ELF-1 (cell line): ENCODE measurements at regions not wholly inside any gene's neighbourhood (a gene's known extent, or its start where the extent isn't known, plus 50 kb on each side); places are given as distances from the start of the nearest gene placed in this dataset.

ENCODE experiments used
- DNase-seq: peaks from one replicate; pipeline ENCODE4 v3.0.0-alpha.2; 2016; ENCODE audit warnings: low read depth, low spot score

- DNase-seq = no peak
These were observed 220.9 kb upstream of the CDC14C start for GRCh38 chr7:48703466-48703865.

DNA sequence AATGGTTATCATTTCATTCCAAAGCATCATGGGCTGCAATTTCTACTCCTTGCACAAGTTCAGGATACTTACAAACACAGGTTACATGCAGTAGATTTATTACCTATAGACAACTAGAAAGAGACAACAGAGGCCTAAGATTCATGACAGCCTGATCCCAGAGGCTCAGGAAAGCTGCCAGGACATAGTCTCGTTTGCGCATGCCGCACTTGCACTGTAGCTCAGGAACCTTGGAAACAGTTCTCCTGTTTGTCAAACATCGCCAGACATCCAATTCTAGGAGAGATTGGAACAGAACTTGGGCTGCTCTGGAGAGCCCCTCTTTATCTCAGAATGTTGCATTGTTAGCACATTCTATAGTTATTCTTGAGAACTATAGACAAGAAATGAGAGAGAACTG, 216.2 kb upstream of the CDC14C start:
- DNase-seq = no peak

DNA sequence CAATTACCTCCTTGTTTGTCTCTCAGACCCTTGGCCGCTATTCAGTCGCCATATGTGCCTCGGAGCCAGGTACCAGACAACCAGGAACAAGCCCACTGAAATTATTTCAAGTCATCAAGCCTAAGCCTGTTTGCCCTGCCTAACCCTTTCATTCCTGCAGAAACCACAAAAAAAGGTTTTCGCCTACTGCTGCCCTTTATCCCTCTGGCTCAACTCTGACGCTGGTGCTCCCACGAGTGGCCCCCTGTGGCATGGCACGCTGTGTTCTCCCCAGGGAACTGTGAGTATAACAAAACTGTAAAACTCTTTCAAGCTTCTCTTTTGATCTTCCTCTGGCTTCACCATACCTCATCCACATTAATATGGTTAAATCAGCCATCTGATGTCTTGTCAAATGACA, 215.7 kb upstream of the CDC14C start:
- DNase-seq = peak; percentile 30

- no peak for DNase-seq
These were observed 213.4 kb upstream of the CDC14C start for GRCh38 chr7:48710995-48711394.

DNA sequence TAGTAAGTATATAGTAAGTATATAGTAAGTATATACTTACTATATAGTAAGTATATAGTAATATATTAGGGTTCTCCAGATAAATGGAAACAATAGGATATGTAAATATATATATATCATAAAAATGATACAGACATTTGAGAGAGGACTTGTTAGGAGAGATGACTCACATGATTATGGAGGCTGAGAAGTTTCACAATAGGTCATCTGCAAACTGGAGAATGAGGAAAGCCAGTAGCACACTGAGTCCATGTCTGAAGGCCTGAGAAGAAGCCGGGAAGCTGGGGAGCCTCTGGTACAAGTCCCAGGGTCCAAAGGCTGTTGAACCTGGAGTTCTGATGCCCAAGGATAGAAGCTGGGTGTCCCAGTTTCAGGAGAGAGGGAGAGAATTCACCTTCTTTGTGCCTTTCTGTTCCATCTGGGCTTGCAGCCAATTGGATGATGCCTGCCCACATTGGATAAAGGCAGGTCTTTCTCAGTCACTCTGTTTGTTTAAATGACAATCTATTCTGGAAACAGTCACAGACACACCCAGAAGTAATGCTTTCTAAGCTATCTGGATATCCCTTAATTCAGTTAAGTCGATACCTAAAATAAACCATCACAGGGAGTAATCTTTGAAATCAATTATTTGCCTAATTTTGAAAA, 205.5 kb upstream of the CDC14C start:
- DNase-seq = no peak

DNA sequence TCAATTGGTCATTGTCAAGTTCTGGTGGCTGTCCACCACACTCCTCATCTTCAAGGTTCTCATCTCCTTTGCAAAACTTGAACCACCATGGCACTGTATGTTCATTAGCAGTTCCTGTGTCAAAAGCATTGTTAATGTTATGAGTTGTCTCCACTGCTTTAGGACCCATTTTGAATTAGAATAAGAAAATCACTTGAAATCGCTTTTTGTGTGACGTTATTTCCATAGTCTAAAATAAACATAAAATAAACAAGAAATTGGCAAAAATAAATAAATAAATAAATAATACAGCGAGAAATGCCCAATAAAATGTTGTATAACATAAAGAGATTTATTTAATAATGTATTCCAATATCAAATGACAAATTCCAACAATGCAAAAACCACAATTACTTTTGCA, 195.5 kb upstream of the CDC14C start:
- DNase-seq = no peak

DNA sequence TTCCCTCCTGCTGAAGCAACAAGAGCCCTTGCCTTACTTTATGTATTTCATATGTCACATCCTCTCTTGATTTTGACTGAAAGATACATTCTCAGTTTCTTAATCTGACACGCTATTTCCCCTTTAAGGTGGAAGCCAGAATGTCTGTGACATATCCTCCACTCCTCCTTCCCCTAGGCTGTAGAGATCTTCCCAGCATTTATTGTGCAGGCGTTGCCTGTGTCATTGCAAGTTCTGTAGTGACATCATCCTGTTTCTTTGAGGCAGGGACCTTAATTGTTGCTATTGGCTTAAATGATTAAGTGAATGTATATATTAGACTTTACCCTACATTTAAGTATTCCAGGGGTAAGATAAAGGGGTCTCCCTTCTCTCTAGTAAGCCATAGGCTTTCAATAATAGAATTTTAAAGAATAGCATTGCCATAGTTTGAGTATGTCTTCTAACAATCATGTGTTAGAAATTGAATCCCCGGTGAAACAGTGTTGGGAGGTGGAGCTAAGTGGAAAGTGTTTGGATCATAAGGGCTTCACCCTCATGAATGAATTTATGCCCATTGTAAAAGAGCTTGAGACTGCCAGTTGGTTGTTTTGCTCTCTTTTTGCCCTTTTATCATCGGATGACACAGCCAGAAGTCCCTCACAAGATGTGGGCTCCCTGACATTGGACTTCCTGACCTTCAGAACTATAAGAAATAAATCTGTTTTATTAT, 189.5 kb upstream of the CDC14C start:
- DNase-seq = no peak

DNA sequence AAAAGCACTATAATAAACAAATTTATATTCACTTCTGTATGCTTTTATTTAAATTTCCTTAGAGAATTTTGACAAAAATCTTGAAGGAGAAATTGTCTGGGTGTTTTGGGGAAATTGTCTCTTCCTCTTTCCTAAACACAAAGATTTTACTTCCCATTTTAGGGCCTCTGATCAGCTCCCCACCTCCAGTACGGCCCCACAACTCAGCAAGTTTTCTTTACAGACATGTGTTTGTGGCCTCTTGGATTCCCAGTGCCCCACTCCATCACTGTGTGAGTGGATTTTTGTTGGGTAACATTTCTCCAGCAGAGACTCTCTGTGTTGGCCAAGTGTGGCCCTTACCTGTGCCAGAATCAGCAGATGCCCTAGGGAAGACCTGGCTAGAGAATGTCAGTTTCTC, 182.8 kb upstream of the CDC14C start:
- no peak for DNase-seq

DNA sequence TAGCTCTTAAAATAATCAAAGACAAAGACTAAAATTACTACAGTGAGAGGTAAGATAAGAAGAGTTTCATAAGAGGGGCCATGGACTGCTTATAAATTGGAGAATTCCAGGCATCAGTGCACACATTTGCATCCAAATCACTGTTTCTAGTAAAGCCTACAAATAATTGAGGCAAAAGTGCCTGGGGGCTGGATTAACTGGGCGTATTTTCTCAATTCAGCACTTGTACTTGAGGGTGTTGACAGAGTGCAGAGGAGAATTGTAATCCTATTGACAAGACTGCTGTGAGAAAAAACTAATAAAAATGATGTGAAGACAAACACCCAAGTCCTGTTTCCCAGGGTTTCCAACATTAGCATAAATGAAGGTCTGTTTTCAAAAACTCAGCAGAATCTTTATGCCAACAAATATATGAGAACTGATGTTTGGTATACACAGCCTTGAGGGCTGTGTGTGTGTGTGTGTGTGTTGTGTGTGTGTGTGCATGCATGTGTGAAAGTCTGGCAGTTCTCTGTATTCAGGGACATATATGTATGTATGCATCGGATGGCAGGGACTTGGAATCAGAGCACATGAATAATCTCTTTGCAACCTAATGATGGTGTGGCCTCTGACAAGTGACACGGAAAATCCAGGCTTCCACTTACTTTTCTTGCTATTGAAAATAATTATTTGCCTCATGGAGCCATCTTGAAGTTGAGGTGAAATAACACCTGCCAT, 182.1 kb upstream of the CDC14C start:
- DNase-seq = no peak

- DNase-seq = no peak
These were observed 176.1 kb upstream of the CDC14C start for GRCh38 chr7:48748081-48748833.

DNA sequence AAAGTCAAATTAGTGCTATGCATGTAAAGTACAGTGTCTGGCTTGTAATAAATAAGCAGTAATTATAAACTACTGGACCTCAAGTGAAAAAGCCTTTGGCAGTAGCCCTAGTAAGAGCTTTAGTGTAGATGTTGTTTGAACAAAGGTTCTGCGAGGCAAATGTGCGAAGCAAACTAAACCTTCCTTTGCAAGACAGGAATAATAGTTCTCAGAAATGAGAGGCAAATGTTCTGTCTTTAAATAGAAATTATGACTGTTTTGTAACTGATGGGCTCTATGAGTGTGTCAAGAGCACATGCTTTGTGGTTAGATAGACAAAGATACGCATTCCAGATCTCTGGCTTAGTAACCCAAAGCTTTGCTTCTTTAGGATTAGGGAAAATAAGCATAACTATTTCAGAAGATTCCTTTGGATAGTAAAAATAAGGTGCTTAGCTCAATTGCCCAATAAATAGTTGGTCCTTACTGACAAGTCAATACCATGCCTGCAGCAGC, 169.2 kb upstream of the CDC14C start:
- DNase-seq = no peak

DNA sequence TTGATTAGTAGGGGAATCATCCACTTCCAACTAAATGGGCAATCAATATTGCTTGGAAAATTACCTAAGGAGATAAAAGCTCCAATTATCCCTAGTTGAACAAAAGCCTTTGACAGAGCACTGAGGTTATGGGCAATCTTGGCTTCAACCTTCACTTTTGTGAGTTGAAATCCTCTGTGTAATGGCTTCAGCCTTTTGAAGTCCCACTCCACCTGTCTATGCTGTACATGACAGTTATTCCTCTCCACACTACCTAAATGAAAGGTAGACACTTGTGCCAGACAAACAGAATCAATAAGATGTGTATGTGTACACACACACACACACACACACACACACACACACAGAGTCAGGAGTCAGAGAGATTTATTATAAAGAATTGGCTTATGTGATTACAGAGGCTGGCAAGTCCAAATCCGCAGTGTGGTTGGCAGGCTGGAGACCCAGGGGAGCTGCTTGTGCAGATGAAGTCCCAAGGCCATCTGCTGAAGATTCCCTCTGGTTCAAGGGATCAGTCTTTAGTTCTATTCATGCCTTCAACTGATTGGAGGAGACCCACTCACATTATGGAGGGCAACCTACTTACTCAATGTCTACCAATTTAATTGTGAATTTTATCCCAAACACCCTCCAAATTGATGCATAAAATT, 164.8 kb upstream of the CDC14C start:
- DNase-seq = no peak

GRCh38 chr7:48760528-48761265, 163.7 kb upstream of the CDC14C start:
- no peak for DNase-seq

- DNase-seq = no peak
These were observed 143.5 kb upstream of the CDC14C start for GRCh38 chr7:48780862-48781261.

DNA sequence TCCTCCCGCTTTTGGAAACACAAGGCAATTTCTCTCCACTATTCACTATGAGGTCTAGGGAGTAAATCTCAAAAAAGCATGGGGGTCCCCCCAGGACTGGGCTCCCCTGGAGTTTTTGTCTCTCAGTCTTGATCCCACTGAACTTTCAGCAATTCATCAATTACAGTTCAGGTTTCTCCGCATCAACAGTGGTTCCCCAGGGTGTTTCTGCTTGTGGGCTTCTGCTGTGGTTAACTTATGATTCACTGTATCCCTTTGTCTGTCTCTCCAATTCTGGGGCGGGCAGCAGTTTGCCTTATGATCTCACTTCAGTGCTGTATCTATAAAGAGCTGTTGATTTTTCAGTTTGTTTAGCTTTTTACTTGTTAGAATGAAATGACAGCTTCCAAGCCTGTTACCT, 142.6 kb upstream of the CDC14C start:
- no peak for DNase-seq

- DNase-seq = no peak
These were observed 141.8 kb upstream of the CDC14C start for GRCh38 chr7:48782511-48782910.

DNA sequence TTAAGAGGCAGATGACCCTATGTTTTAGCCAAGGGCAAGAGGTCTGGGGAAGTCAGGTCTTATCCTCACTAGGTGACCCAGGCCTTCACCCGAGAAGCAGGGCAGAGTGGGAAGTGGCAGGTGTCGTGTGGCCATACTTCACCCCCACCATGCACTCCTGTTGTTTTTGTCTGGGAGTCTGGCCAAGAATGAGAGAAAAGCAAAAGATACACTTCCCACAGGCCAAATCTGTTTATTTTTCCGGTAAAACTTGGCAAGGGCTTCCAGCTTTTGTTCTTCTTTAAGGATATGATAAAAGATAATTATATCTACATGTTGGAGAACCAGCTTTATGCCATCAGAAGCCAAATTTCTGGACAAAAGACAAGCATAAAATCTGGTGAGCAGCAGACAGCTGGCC, 137.4 kb upstream of the CDC14C start:
- no peak for DNase-seq

- no peak for DNase-seq
These were observed 121.1 kb upstream of the CDC14C start for GRCh38 chr7:48803250-48803649.

DNA sequence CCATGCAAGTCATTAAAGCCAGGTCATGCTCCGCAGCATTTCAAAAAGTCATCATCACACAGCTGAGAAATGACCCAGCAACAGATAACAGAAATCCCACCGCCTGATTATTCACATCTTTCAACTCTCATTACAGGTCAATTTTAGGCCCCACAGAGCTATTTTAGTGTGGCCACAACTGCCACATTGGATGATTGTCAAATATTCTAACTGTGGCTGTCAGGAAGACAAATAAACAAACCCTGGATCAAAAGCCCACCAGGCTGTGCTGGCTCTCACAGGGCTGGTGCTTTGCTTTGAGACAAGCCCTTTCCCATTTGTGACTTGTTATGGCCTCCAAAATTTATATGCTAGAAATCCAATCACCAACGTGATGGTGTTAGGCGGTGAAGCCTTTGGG, 117.6 kb upstream of the CDC14C start:
- no peak for DNase-seq

- no peak for DNase-seq
These were observed 113.3 kb upstream of the CDC14C start for GRCh38 chr7:48811071-48811470.

GRCh38 chr7:48813472-48813871, 110.9 kb upstream of the CDC14C start:
- DNase-seq = no peak
